HG02885 (cell line): ENCODE measurements at regions not wholly inside any gene's neighbourhood (a gene's known extent, or its start where the extent isn't known, plus 50 kb on each side); places are given as distances from the start of the nearest gene placed in this dataset.

Experiments used
- ATAC-seq: cut with Tn5 transposase; IDR thresholded peaks from one replicate; pipeline ENCODE4 v1.9.1; 2021; ENCODE audit warnings: mild to moderate bottlenecking; ENCODE audit not compliant: unreplicated experiment, poor library complexity

GRCh38 chr1:219526074-219526473 lies 86.8 kb downstream of the ZC3H11B start:
- no peak for ATAC-seq

- ATAC-seq: no peak
These were observed 89.5 kb downstream of the ZC3H11B start for GRCh38 chr1:219523411-219523810.

DNA sequence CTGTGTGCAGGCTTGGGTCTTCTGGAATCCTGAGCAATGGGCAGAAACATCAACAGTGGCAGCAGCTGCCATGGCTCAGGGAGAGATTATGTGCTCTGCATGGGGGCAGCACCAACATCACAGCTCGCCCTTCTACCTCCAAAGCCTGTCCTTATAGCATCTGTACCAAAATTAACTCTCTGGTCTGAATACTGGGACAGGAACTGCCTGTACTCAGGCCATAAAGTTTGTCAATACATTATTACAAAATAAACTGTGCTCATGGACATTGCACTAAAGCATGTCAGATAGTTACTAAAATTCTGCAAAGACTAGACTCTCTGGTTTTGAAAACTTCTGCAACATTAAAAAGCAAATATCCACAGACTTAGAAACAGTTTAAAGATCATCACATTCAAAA lies 91.6 kb downstream of the ZC3H11B start:
- no peak for ATAC-seq

GRCh38 chr1:219520241-219520640 lies 92.7 kb downstream of the ZC3H11B start:
- no peak for ATAC-seq

DNA sequence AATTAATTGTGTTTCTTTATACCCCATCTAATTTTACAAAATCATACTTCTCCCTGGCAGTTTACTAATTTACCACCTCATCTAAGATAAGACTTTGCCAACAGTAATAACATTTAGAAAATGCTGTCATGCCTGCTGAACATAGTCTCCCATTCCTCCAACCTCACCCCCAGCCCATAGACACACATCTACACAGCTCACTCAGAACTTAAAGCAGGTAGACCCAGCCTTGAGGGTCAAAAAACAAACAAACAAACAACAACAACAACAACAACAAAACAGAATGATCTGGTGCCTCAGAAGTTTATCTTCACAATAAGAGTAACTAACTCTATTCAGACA lies 94.0 kb downstream of the ZC3H11B start:
- ATAC-seq: no peak

DNA sequence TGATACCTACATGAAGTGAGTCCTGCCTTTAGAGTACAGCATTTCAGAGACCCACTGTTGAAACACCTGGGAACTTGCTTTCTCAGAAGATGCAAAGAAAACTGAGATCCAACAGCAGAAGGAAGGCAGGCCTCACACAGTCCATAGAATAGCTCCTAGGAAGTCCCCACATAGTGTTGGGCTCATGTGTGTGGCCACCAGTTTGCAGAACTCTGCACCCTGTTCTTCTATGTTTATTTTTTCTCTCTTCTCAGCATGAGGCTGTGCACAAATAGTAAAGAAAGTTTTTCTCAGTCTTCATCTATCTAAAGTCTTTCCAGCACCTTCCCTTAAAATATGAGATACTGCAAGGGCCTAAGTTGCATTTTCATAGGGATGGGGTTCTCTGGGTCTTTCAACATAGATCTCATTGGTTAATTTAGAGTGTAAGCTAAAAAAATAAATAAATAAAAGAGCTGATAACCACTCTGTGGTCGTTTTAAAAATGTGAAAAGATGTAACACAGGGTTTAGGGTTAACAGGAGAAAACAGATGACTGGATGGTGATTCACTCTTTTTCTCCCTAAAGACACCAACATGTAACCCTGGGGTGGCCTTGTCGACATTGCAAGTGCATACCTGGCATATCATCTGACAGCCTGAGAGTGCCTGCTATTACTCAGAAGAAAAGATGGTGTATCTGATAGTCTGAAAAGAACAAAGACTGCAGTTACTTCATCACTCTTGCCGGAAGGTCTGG lies 94.6 kb downstream of the ZC3H11B start:
- no peak for ATAC-seq

- no peak for ATAC-seq
These were observed 95.9 kb downstream of the ZC3H11B start for GRCh38 chr1:219517031-219517430.

GRCh38 chr1:219514728-219515127 lies 98.2 kb downstream of the ZC3H11B start:
- no peak for ATAC-seq

- ATAC-seq: no peak
These were observed 105.5 kb downstream of the ZC3H11B start for GRCh38 chr1:219507437-219507836.

DNA sequence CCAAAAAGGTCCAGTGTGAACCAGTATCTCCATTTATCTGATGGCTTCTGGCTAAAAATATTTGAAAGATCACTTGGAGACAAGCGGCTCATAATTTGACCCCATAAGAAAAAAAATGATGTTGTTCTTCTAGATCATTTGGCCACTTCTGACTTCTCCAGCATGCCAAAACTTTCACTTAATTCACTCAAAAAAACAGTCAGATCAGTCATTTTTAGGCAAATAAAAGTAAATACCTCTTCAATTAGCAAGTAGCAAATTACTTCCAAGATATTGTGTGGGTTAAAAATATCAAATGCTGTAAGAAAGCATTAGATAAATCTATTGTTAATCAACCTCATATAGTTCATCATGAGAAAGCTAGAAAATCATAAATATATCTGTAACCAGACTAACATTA lies 106.0 kb downstream of the ZC3H11B start:
- no peak for ATAC-seq

DNA sequence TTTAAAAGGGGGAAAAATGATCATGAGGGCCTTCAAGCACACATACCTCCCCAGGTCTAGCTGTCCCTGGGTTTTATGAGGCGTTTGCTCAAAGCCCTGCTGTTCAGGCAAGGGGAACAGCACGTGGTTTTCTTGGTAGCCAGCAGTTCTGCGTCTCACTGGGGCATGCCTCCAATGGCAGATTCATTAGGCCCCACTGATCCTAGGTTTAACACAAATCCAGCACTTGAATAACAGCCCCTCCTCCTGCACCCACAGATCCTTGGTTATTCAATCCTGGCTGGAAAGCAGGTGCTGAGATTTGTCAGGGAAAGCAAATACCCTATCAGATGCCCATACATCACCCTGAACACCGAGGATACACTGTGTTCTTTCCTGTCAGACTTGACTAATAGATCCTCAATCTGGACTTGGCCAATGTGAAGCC lies 106.4 kb downstream of the ZC3H11B start:
- no peak for ATAC-seq

- ATAC-seq: no peak
These were observed 107.0 kb downstream of the ZC3H11B start for GRCh38 chr1:219505886-219506285.

DNA sequence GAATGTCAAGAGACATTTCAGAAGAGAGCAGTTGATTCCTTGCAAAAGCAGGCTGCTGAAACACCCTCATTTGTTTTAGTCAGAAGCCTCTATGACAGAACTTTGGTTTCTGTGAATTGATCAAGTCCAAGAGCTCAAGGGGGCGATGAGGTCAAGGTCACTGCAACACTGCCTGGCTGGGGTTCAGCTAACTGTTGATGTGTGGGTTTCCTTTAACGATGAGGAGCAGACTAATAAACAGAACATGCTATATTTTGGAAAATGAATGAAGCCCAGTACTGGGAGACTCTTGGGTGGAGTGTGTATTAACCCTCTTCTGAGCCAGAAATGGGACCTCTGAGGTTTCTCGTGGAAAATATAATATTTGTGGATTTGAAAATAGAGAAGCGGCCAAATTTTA lies 109.3 kb downstream of the ZC3H11B start:
- ATAC-seq: no peak

DNA sequence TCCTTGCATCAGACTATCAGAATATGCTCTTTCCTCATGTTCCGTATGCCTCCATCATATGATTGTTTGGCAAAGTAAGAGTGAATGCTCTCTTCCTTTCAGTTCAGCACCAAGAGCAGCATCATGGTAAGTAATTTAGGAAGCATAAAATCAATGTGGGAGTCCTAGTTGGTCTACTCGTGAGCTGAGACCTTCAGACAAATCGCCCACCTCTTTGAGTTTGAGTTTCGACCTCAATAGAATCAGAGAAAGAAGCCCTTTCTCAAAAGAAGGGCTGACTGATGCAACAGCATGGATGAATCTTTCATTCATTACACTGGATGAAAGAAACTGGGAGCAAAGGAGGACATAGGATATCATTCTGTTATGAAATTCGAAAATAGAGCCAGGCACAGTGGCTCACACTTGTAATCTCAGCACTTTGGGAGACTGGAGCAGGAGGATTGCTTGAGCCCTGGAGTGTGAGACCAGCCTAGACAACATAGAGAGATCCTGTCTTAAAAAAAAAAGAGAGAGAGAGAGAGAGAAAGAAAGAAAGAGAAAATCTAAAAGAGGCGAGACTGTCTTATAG lies 112.5 kb downstream of the ZC3H11B start:
- no peak for ATAC-seq

- ATAC-seq: no peak
These were observed 114.2 kb downstream of the ZC3H11B start for GRCh38 chr1:219498666-219499065.

DNA sequence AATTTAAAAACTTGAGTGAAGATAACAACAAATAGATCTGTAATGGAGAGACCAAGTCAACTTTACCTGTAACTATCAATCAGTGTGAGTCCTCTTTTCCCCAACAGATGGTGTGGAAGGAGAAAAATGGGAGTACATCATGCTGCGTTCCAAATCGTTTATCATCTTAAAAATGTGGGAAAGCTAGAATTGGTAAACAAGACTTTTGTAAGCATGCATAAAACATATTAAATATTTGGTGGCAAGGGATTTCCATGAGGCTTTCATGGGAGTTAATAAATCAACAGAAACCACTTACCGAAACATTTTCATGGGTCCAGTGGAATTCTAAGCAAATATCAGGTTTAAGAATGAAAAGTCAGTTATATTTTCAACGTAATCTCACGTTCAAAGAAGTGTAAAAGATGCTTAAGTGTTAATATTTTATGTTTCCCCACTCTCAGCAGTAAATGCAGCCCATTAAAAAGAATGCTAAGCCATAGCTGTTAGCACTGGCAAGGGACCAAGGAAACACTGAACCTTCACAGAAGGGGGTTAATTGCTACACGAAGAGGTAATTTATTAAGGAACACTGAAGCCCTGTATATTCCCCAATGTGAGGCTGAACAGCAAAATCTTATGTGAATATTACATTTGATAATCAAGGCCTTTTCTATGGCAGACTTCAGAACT lies 117.0 kb downstream of the ZC3H11B start:
- no peak for ATAC-seq

DNA sequence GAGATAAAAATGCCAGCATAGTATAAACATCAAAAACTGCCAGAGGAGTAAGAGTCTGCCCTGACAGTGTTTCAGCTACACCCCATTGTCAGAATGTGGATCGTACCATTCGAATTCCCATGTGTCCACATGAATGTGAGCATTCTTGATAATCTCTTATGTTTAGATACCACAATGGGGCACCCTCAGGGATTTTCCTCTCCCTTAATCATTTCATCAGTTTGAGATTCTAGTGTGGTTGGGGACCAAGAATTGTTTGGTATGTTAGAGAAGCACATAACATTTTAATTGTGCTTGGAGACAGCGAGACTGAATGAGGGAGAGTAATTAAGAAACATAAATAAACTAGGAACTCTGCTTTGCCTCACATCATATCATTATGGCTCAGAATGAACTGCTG lies 120.2 kb downstream of the ZC3H11B start:
- no peak for ATAC-seq

DNA sequence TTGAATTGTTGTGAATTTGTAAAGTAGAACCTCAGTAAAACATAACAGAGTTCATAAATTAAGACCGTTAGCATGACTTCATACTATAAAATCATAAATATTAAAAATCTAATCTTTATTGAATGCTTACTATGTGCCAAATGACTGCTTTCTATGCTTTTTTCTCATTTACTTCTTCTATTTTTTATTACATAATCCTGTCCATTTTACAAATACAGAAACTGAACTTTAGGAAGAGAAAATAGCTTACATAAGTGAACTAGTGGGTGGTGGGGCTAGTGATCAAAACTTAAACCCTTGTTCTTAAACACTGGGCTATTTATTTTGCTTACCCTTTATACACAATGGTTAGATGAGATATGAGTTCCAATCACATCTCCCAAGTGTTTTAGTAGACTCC lies 122.3 kb downstream of the ZC3H11B start:
- no peak for ATAC-seq

DNA sequence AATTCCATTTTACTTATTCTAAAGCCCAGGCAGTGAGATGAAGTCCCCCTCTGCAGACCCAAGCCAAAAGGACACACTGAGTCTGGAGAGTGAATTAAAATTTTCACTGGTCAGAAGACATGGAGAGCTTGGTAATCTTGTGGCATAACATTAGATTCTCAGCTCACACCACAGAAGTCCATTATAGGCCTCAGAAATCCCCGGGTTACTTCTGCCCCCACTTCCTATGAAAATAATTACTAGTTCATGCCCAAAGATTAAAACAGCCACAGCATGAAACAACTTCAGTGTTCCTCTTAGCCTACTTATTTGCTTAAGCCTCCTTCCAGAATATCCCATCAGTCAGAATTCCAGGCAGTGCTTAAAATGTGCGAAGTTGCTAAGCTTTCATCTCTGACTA lies 123.3 kb downstream of the ZC3H11B start:
- ATAC-seq: no peak

DNA sequence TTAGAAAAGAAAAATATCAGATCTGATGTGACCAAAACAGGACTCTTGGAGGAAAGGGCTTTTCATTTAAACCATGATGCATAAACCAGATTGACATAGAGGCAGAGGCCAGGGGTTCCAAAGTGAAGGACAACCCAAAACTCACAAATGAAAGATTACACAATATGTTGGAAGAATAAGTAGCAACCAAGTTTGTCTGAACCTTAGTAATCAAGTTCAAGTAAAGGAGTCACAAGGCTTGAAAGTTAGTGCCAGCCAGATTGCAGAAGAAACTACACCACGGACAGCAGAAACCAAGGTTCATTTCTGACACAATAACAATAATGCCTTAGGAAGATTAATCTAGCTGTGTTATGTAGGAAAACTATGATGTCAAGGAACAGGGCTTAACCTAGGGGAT lies 124.6 kb downstream of the ZC3H11B start:
- no peak for ATAC-seq

- no peak for ATAC-seq
These were observed 129.4 kb downstream of the ZC3H11B start for GRCh38 chr1:219483530-219483929.

DNA sequence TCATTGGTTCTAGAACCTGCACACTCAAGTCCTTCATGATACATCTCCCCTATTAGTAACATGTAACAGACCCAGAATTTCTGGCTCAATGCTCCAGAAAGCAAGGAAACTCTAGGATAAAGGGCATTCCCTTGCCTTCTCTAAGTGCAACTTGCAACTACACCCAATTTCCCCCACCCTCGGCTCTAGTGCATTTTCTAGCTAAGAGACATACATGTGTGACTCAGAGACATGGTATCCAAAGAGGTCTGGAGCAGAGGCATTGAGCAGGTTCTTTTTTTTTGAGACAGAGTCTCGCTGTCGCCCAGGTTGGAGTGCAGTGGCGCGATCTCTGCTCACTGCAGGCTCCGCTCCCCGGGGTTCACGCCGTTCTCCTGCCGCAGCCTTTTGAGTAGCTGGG lies 132.9 kb downstream of the ZC3H11B start:
- no peak for ATAC-seq
